ENCODE measurements at regions not wholly inside any gene's neighbourhood (a gene's known extent, or its start where the extent isn't known, plus 50 kb on each side); places are given as distances from the start of the nearest gene placed in this dataset.

DNA sequence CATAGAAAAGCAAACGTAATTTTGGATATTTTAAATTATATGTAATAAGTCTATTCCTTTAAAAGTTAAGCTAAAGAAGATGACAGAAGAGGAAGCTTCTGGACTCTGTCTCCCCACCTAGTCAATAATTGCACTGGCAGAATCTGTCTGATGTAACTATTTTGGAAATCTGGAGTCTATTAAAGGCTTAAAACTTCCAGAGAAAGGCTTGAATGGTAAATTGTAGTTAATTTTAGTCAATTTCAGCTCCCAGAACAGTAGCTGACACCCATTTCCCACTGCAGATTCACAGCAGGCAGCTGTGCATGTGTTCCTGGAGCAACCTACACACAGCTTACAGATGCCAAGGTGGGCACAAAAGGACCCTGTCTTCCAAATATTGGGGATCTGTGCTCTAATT, 304.1 kb downstream of the PCDH20 start:
- no peak overlapping the region for H3K4me3 ChIP-seq
- TF ChIP-seq CTCF (IDR thresholded peaks at IDR 0.05), result no peak
- TF ChIP-seq POLR2A (IDR thresholded peaks at IDR 0.05), result no peak
- no peak overlapping the region for H3K27ac ChIP-seq
- intact Hi-C loops (cut with DNase I; ENCODE audit: low total_unique reads), result no loop called here
- H3K9me3 ChIP-seq, result no peaks in the 10 kb centered on the region
- DNase-seq, result no peak
- H3K36me3 ChIP-seq, result no peaks in the 10 kb centered on the region
- no peaks in the 10 kb centered on the region for H3K4me1 ChIP-seq
- H3K27me3 ChIP-seq, result no peaks in the 10 kb centered on the region

GRCh38 chr13:61110732-61111131, 304.9 kb downstream of the PCDH20 start:
- Histone ChIP-seq H3K36me3 (no peaks in the 10 kb centered on the region), H3K27ac (no peak overlapping the region), H3K27me3 (no peaks in the 10 kb centered on the region), H3K9me3 (no peaks in the 10 kb centered on the region), H3K4me3 (no peak overlapping the region), H3K4me1 (no peaks in the 10 kb centered on the region)
- intact Hi-C loops (cut with DNase I; ENCODE audit: low total_unique reads), result no loop called here
- TF ChIP-seq CTCF (IDR thresholded peaks at IDR 0.05) (no peak), POLR2A (IDR thresholded peaks at IDR 0.05) (no peak)
- no peak for DNase-seq

DNA sequence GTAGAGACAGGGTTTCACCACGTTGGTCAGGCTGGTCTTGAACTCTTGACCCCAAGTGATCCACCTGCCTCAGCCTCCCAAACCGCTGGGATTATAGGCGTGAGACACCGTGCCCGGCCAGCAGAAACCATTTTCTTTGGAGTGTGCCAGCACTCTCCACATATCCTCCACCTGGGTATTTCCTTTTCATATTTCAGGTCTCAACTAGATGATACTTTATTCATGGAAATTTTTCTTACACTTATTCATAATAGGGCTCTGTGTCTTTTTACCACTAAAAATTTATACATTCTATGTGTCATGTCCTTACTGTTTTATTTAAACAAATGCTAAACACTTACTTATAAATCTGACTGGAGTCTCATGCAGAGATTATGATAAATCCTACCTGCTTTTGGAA, 305.9 kb downstream of the PCDH20 start:
- DNase-seq, result no peak
- Histone ChIP-seq H3K4me1 (no peaks in the 10 kb centered on the region), H3K27ac (no peak overlapping the region), H3K9me3 (no peaks in the 10 kb centered on the region), H3K4me3 (no peak overlapping the region), H3K36me3 (no peaks in the 10 kb centered on the region), H3K27me3 (no peaks in the 10 kb centered on the region)
- TF ChIP-seq CTCF (IDR thresholded peaks at IDR 0.05) (no peak), POLR2A (IDR thresholded peaks at IDR 0.05) (no peak)
- intact Hi-C loops (cut with DNase I; ENCODE audit: low total_unique reads), result no loop called here

GRCh38 chr13:61107989-61108388, 307.7 kb downstream of the PCDH20 start:
- DNase-seq, result no peak
- Histone ChIP-seq H3K9me3 (no peaks in the 10 kb centered on the region), H3K4me3 (no peak overlapping the region), H3K4me1 (no peaks in the 10 kb centered on the region), H3K36me3 (no peaks in the 10 kb centered on the region), H3K27me3 (no peaks in the 10 kb centered on the region), H3K27ac (no peak overlapping the region)
- no peak for TF ChIP-seq POLR2A (IDR thresholded peaks at IDR 0.05)
- TF ChIP-seq CTCF (IDR thresholded peaks at IDR 0.05), result no peak
- intact Hi-C loops (cut with DNase I; ENCODE audit: low total_unique reads), result no loop called here

- Histone ChIP-seq H3K36me3 (no peaks in the 10 kb centered on the region), H3K27ac (no peak overlapping the region), H3K4me1 (no peaks in the 10 kb centered on the region), H3K27me3 (no peaks in the 10 kb centered on the region), H3K9me3 (no peaks in the 10 kb centered on the region), H3K4me3 (no peak overlapping the region)
- intact Hi-C loops (cut with DNase I; ENCODE audit: low total_unique reads), result no loop called here
- TF ChIP-seq CTCF (IDR thresholded peaks at IDR 0.05) (no peak), POLR2A (IDR thresholded peaks at IDR 0.05) (no peak)
- no peak for DNase-seq
Measured at GRCh38 chr13:61095885-61096284, 319.8 kb downstream of the PCDH20 start.
